Esophagus squamous epithelium (tissue), 5 donors: ENCODE measurements at regions not wholly inside any gene's neighbourhood (a gene's known extent, or its start where the extent isn't known, plus 50 kb on each side); places are given as distances from the start of the nearest gene placed in this dataset.

Source experiments
- DNase-seq: peaks from one replicate; lab custom pipeline; 2025; lab: John Stamatoyannopoulos, UW
- H3K27ac ChIP-seq, 4 donors: fragments of 200-600 bp; sonication (generic); one replicate each; pipeline ENCODE4 v1.5.1; 2016 to 2019; ENCODE audit warnings: mild to moderate bottlenecking in 1 of 4
- H3K27me3 ChIP-seq, 4 donors: fragments of 200-600 bp; sonication (generic); 1 replicate in 3 of 4; 2 replicates in 1 of 4; pipeline versions ENCODE4 v1.5.1 to v1.6.0; 2017 to 2021; ENCODE audit warnings: antibody characterized with exemption in 1 of 4
- H3K36me3 ChIP-seq, 3 donors: fragments of 200-600 bp; sonication (generic); one replicate each; pipeline ENCODE4 v1.5.1; 2016 to 2019
- H3K4me1 ChIP-seq, 3 donors: fragments of 200-600 bp; sonication (generic); one replicate each; pipeline ENCODE4 v1.5.1; 2017 to 2019
- H3K4me3 ChIP-seq, 4 donors: fragments of 200-600 bp; sonication (generic); 1 replicate in 3 of 4; 2 replicates in 1 of 4; pipeline ENCODE4 v1.5.1; 2016 to 2019; ENCODE audit warnings: mild to moderate bottlenecking in 2 of 4, moderate library complexity in 1 of 4
- H3K9me3 ChIP-seq, 3 donors: fragments of 200-600 bp; sonication (generic); one replicate each; pipeline ENCODE4 v1.5.1; 2016 to 2019
- CTCF ChIP-seq, 6 experiments: fragments of 450-650 bp in 4 of 6; fragments of 200-600 bp in 2 of 6; sonication (generic) in 2 of 6; IDR thresholded peaks; one replicate each; pipeline ENCODE4 v1.5.1; 2016 to 2019; ENCODE audit warnings: antibody characterized with exemption in 6 of 6, mild to moderate bottlenecking in 4 of 6, moderate library complexity in 4 of 6
- POLR2A ChIP-seq, 4 donors: fragments of 450-650 bp; IDR thresholded peaks; one replicate each; pipeline ENCODE4 v1.6.1; 2017; ENCODE audit warnings: antibody characterized with exemption in 4 of 4, mild to moderate bottlenecking in 4 of 4, moderate library complexity in 3 of 4
- WGBS, 2 donors: methylation state at CpG; one replicate each; pipeline ENCODE4 v1.1.5; 2018; 5-methylcytosine and 5-hydroxymethylcytosine counted together
- intact Hi-C: fragments of 100-400 bp; cut with DNase I; formaldehyde crosslinking; loops from one replicate; pipeline ENCODE4 v1.15.0; 2022
- donor health status: DM: yes; HTN: yes; CAD: no.

GRCh38 chr20:63087236-63087871, 80.6 kb upstream of the BHLHE23 start:
- WGBS, 2 donors, result 66 to 78% methylated on average over 13 to 16 of the region's 29 CpGs
- H3K27me3 ChIP-seq, result peaks cover 0 to 100% (median 0%) of the 10 kb centered on the region in 4 donors

DNA sequence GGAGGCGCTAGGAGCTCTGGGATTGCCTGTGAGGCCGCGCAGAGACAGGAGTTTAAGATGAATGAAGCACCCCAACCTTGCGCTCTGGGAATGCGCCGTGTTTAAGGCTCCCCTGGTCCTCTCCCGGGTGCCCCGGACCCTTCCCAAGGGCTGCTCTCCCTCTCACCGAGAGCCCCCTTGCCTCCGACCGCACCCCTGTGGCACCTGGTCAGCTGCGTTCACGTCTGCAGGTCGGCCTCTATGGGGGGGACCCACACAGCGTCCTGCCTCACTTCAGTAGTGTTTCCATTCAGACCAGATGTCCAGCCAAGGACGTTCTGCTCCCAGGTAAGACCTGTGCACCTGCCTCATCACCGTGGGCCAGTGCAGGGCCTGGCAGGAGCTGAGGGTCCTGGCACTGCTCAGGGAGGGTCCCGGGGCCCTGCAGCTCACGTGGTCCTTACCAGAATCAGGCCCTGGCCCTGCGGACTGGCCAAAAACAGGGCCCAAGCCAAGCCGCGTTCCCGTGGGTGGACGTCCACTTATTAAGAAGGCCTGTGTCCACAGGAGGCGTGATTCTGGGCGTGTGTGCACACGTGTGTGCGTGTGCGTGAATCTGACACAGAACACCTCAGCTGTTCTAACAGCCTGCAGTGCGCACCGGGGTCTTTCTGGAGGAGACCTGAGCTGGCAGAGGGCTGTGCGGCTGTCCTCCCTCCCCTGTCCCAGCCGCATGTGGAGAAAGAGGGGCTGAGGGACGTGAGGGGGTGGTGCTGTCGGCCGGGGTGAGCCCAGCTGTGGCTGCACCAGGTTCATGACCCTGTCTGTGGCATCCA, 79.9 kb upstream of the BHLHE23 start:
- DNase-seq, result no peak
- 66 to 88% methylated on average over 13 to 17 of the region's 36 CpGs for WGBS, 2 donors
- no peaks in the 10 kb centered on the region for H3K36me3 ChIP-seq
- peaks cover 0 to 100% (median 0%) of the 10 kb centered on the region in 4 donors for H3K27me3 ChIP-seq
- intact Hi-C loops, result no loop called here
- H3K27ac ChIP-seq, result no peak overlapping the region
- no peaks in the 10 kb centered on the region for H3K9me3 ChIP-seq
- no peaks in the 10 kb centered on the region for H3K4me1 ChIP-seq
- no peak for TF ChIP-seq POLR2A (IDR thresholded peaks at IDR 0.05)
- no peak for TF ChIP-seq CTCF (IDR thresholded peaks at IDR 0.05)
- no peak overlapping the region for H3K4me3 ChIP-seq

More at GRCh38 chr20:63087236-63087871, 80.6 kb upstream of the BHLHE23 start:
- no peak for DNase-seq
- H3K4me3 ChIP-seq, result no peak overlapping the region
- H3K9me3 ChIP-seq, result no peaks in the 10 kb centered on the region
- intact Hi-C loops, result no loop called here
- H3K4me1 ChIP-seq, result no peaks in the 10 kb centered on the region
- no peak overlapping the region for H3K27ac ChIP-seq
- no peaks in the 10 kb centered on the region for H3K36me3 ChIP-seq
- TF ChIP-seq CTCF (IDR thresholded peaks at IDR 0.05) (no peak), POLR2A (IDR thresholded peaks at IDR 0.05) (no peak)

DNA sequence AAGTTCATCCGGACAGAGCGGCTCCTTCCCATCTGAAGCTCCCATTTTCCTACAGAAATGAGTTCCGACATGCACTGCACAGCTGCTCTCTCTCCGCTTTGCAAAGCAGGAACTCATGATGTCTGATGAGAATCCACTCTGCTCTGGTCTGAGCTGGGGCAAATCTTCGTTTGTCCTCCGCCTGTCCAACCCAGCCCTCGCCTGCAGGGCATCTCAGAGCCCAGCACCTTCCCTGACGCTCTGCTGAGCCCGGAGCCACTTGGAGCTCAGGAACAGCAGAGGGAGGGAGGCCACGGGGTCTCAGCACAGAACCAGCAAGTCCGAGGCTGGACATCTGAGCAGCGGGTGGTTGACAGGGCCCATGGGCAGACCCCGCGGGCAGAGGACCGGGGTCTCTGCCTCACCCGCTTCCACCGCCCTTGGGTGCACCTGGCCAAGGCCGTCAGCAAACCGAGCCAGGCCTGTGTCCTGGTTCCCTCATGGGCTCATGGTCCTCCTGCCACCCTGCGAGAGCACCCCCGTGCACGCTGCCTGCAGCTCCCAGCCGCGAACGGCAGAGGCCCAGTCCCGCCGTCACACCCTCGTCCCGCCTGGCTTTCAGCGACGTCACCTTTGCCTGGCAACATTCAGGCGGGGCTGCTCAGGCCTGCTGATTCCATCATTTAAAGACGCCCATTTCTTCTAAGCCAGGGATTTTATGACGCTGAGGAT, 78.5 kb upstream of the BHLHE23 start:
- Histone ChIP-seq H3K27me3 (peaks cover 0 to 100% (median 0%) of the 10 kb centered on the region in 4 donors), H3K4me1 (no peaks in the 10 kb centered on the region), H3K9me3 (no peaks in the 10 kb centered on the region), H3K4me3 (no peak overlapping the region), H3K27ac (no peak overlapping the region), H3K36me3 (no peaks in the 10 kb centered on the region)
- intact Hi-C loops, result no loop called here
- 39 to 50% methylated on average over 20 to 23 of the region's 34 CpGs for WGBS, 2 donors
- no peak for DNase-seq
- TF ChIP-seq CTCF (IDR thresholded peaks at IDR 0.05) (no peak), POLR2A (IDR thresholded peaks at IDR 0.05) (no peak)

DNA sequence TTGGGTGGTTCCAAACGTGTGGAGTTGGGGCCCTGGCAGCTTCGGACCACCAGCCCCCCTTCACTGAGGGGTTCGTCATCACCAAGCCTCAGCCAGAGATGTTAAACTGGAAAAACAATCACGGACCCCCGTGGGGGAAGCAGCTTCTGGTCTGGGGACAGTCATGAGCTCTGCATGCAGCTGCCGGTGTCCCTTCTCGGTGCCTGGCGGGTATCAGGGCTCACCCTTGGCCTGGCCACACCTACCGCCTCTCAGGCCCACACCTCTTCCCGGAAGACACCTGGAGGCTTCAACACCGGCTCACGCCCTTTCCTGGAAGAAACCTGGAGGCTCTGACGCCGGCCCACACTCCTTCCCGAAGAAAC, 77.8 kb upstream of the BHLHE23 start:
- peaks cover 0 to 99% (median 0%) of the 10 kb centered on the region in 4 donors for H3K27me3 ChIP-seq
- H3K36me3 ChIP-seq, result no peaks in the 10 kb centered on the region
- no peak for DNase-seq
- H3K27ac ChIP-seq, result no peak overlapping the region
- H3K4me1 ChIP-seq, result no peaks in the 10 kb centered on the region
- 68% methylated on average over 5 of the region's 15 CpGs; no CpG with 5 or more reads in 1 of the 2 donors for WGBS, 2 donors
- no peak overlapping the region for H3K4me3 ChIP-seq
- TF ChIP-seq CTCF (IDR thresholded peaks at IDR 0.05) (no peak), POLR2A (IDR thresholded peaks at IDR 0.05) (no peak)
- intact Hi-C loops, result no loop called here
- H3K9me3 ChIP-seq, result peaks cover 0 to 6% (median under 1%) of the 10 kb centered on the region in 3 donors
